Loucy (cell line): ENCODE measurements at regions not wholly inside any gene's neighbourhood (a gene's known extent, or its start where the extent isn't known, plus 50 kb on each side); places are given as distances from the start of the nearest gene placed in this dataset.

ENCODE experiments used
- H2AFZ ChIP-seq: fragments of 200-600 bp; sonication (generic); 2 replicates; pipeline ENCODE4 v1.6.0; 2016; ENCODE audit warnings: antibody characterized with exemption, mild to moderate bottlenecking, low read length, moderate library complexity
- H3F3A ChIP-seq: fragments of 200-600 bp; 2 replicates; pipeline ENCODE4 v1.6.0; 2016; ENCODE audit warnings: antibody characterized with exemption, low read depth, mild to moderate bottlenecking
- H3K27me3 ChIP-seq: fragments of 200-600 bp; sonication (generic); 2 replicates; pipeline ENCODE4 v1.6.1; 2014; ENCODE audit warnings: low read length, mild to moderate bottlenecking; ENCODE audit not compliant: insufficient read depth, poor library complexity, severe bottlenecking
- H3K36me3 ChIP-seq: fragments of 200-600 bp; sonication (generic); 2 replicates; pipeline ENCODE4 v1.6.1; 2016; ENCODE audit warnings: low read length; ENCODE audit not compliant: insufficient read depth
- H3K4me1 ChIP-seq: fragments of 200-600 bp; sonication (generic); 2 replicates; pipeline ENCODE4 v1.5.1; 2014; ENCODE audit warnings: low read length, mild to moderate bottlenecking; ENCODE audit not compliant: insufficient read depth, poor library complexity, severe bottlenecking
- H3K4me2 ChIP-seq: fragments of 200-600 bp; sonication (generic); 2 replicates; pipeline ENCODE4 v1.6.0; 2014; ENCODE audit warnings: antibody characterized with exemption, low read length, low read depth, mild to moderate bottlenecking; ENCODE audit not compliant: poor library complexity, severe bottlenecking
- H3K4me3 ChIP-seq: fragments of 200-600 bp; sonication (generic); 2 replicates; pipeline ENCODE4 v1.5.1; 2014; ENCODE audit warnings: low read length, mild to moderate bottlenecking, mixed read lengths; ENCODE audit not compliant: poor library complexity, severe bottlenecking
- H3K79me2 ChIP-seq: fragments of 200-600 bp; sonication (generic); 2 replicates; pipeline ENCODE4 v1.6.1; 2014; ENCODE audit warnings: low read length; ENCODE audit not compliant: insufficient read depth
- H3K9ac ChIP-seq: fragments of 200-600 bp; sonication (generic); 2 replicates; pipeline ENCODE4 v1.6.0; 2014; ENCODE audit warnings: mild to moderate bottlenecking, low read depth, low read length, moderate library complexity; ENCODE audit not compliant: poor library complexity, severe bottlenecking
- H3K9me2 ChIP-seq: fragments of 200-600 bp; sonication (generic); replicated peaks from 2 replicates; pipeline ENCODE4 v1.6.1; 2016; ENCODE audit warnings: low read depth, low read length, mixed read lengths
- H3K9me3 ChIP-seq: fragments of 200-600 bp; sonication (generic); 2 replicates; pipeline ENCODE4 v1.6.1; 2014; ENCODE audit warnings: mild to moderate bottlenecking, antibody characterized with exemption, low read length, low read depth; ENCODE audit not compliant: insufficient read depth
- H4K20me1 ChIP-seq: fragments of 200-600 bp; sonication (generic); 2 replicates; pipeline ENCODE4 v1.6.0; 2014; ENCODE audit warnings: antibody characterized with exemption, low read length, mild to moderate bottlenecking; ENCODE audit not compliant: insufficient read depth, poor library complexity, severe bottlenecking
- EZH2phosphoT487 ChIP-seq: fragments of 200-600 bp; IDR thresholded peaks from 2 replicates; pipeline ENCODE4 v1.6.1; 2018; ENCODE audit warnings: antibody characterized with exemption, mild to moderate bottlenecking, moderate library complexity, borderline replicate concordance
- TF ChIP-seq, protein P1 (sequence below): fragments of 200-600 bp; sonication (generic); conservative IDR thresholded peaks from 2 replicates; pipeline ENCODE4 v1.5.1; 2014; ENCODE audit warnings: mild to moderate bottlenecking, antibody characterized with exemption, low read length

DNA sequence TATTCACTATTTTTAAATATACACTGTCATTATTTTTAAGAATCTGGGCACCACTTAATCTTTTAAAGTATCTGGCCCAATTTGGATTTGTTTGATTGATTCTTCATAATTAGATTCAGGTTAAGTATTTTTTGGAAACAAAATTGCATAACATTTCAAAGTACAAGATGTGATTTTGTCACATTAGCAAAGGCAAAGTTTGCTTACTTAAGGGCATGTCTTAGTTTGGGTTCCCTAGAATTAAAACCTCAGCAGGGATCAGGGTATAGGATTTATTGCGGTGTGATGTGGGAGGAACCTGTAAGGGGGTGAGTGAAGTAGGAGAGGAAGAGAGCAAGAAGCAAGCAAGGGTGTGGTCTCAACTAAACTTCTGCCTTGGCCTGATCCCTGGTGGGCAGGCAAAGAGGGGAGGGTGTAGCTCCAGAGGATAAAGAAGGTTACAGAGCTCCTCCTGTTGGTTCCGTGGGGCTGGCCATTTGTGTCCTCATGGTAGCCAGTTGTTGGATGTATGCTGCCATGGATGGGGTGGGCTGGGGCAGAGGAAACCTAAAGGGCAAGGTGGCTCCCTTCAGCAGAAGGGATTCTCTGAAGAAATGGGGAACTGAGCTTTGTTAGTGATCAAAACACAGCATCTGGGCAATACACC is 668.7 kb upstream of the SLC35B3 start:
- no peak overlapping the region for H3K4me2 ChIP-seq
- H3F3A ChIP-seq = no peaks in the 10 kb centered on the region
- H3K4me1 ChIP-seq = no peaks in the 10 kb centered on the region
- no peak for TF ChIP-seq EZH2phosphoT487
- TF ChIP-seq, protein P1, sequence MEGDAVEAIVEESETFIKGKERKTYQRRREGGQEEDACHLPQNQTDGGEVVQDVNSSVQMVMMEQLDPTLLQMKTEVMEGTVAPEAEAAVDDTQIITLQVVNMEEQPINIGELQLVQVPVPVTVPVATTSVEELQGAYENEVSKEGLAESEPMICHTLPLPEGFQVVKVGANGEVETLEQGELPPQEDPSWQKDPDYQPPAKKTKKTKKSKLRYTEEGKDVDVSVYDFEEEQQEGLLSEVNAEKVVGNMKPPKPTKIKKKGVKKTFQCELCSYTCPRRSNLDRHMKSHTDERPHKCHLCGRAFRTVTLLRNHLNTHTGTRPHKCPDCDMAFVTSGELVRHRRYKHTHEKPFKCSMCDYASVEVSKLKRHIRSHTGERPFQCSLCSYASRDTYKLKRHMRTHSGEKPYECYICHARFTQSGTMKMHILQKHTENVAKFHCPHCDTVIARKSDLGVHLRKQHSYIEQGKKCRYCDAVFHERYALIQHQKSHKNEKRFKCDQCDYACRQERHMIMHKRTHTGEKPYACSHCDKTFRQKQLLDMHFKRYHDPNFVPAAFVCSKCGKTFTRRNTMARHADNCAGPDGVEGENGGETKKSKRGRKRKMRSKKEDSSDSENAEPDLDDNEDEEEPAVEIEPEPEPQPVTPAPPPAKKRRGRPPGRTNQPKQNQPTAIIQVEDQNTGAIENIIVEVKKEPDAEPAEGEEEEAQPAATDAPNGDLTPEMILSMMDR = no peak
- no peaks in the 10 kb centered on the region for H3K79me2 ChIP-seq
- no peaks in the 10 kb centered on the region for H3K9me3 ChIP-seq
- H3K4me3 ChIP-seq = no peak overlapping the region
- no peaks in the 10 kb centered on the region for H3K9me2 ChIP-seq
- no peak overlapping the region for H2AFZ ChIP-seq
- no peaks in the 10 kb centered on the region for H3K27me3 ChIP-seq
- H4K20me1 ChIP-seq = no peaks in the 10 kb centered on the region
- H3K9ac ChIP-seq = no peak overlapping the region
- H3K36me3 ChIP-seq = no peaks in the 10 kb centered on the region

DNA sequence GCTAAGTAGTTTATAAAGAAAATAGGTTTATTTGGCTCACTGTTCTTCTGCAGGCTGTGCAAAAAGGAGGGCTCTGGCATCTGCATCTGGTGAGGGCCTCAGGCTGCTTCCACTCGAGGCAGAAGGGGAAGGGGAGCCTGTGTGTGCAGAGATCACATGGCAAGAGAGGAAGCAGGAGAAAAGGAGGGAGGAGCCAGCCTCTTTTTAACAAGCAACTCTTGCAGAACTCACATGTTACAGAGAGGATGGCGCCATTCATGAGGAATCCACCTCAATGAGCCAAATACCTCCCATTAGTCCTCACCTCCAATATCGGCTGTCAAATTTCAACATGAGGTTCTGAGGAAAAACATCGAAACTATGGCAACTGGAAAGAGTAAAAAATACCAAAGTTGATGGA is 666.6 kb upstream of the SLC35B3 start:
- no peaks in the 10 kb centered on the region for H3K9me3 ChIP-seq
- no peaks in the 10 kb centered on the region for H4K20me1 ChIP-seq
- H3F3A ChIP-seq = no peaks in the 10 kb centered on the region
- no peaks in the 10 kb centered on the region for H3K4me1 ChIP-seq
- H3K9ac ChIP-seq = no peak overlapping the region
- no peak overlapping the region for H3K4me3 ChIP-seq
- H3K79me2 ChIP-seq = no peaks in the 10 kb centered on the region
- H3K27me3 ChIP-seq = no peaks in the 10 kb centered on the region
- no peaks in the 10 kb centered on the region for H3K36me3 ChIP-seq
- H3K9me2 ChIP-seq = no peaks in the 10 kb centered on the region
- TF ChIP-seq EZH2phosphoT487 = no peak
- TF ChIP-seq, protein P1 = no peak
- H3K4me2 ChIP-seq = no peak overlapping the region
- H2AFZ ChIP-seq = no peak overlapping the region

DNA sequence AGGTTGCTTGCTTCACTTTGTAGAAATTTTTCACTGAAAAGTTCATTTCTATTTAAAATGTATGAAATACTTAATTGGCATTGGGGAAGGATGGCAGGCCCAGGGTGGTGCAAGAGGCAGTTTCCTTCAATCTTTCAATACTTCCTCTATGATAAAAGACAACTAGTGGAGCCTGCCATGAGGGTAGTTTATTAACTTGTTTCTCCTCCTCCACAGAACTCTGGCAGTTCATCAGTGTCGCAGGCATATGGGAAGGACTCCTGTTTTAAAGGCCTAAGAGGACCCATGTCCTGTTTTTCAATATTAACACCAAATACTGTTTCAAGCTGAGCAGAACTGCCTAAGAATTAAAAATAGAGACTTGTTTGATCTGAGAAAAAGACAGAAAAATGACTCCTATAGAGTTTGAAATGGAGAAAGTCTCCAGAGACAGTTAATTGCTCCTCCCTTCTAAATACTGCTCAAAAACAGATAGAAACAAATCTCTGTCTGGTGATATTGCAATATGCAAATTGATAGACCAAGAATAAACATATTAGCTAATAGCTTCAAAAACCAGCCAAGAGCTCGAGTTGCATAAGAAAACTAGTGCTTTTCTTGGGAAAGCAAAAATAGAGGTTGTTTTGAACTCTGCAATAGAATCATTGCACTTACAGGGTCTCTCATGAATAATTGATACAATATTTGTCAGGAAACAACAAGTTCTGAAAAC is 665.7 kb upstream of the SLC35B3 start:
- no peak overlapping the region for H3K4me2 ChIP-seq
- no peak overlapping the region for H3K4me3 ChIP-seq
- H3K9me2 ChIP-seq = no peaks in the 10 kb centered on the region
- no peaks in the 10 kb centered on the region for H3K4me1 ChIP-seq
- no peaks in the 10 kb centered on the region for H3K9me3 ChIP-seq
- H3K79me2 ChIP-seq = no peaks in the 10 kb centered on the region
- H3K9ac ChIP-seq = no peak overlapping the region
- no peak overlapping the region for H2AFZ ChIP-seq
- TF ChIP-seq, protein P1 = no peak
- no peak for TF ChIP-seq EZH2phosphoT487
- no peaks in the 10 kb centered on the region for H4K20me1 ChIP-seq
- no peaks in the 10 kb centered on the region for H3K36me3 ChIP-seq
- H3K27me3 ChIP-seq = no peaks in the 10 kb centered on the region
- H3F3A ChIP-seq = no peaks in the 10 kb centered on the region
